Activated CD4-positive, alpha-beta memory T cell treated with anti-CD3 and anti-CD28 coated beads, Interleukin-2, amount 10 ng/mL, durations not matched to agents 7 days and 5 days (primary cell): ENCODE measurements at regions not wholly inside any gene's neighbourhood (a gene's known extent, or its start where the extent isn't known, plus 50 kb on each side); places are given as distances from the start of the nearest gene placed in this dataset.

Source experiments
- CTCF ChIA-PET: fragments of 350-600 bp; sonication (Branson Sonifier 250); formaldehyde crosslinking; loops from one replicate; lab custom pipeline; 2021; ENCODE audit warnings: antibody characterized with exemption, inconsistent platforms; lab: Charles Lee
- POLR2A ChIA-PET: fragments of 350-600 bp; sonication (Branson Sonifier 250); formaldehyde crosslinking; loops from one replicate; lab custom pipeline; 2021; ENCODE audit warnings: antibody characterized with exemption; lab: Charles Lee
- DNase-seq: peaks from one replicate; pipeline ENCODE4 v3.0.0-alpha.2; 2020
- H3K27ac Mint-ChIP-seq: one replicate; pipeline ENCODE4 v1.8.0; 2021; ENCODE audit warnings: mild to moderate bottlenecking, mixed read lengths
- H3K27me3 Mint-ChIP-seq: one replicate; pipeline ENCODE4 v1.8.0; 2021; ENCODE audit warnings: mixed read lengths
- H3K36me3 Mint-ChIP-seq: one replicate; pipeline ENCODE4 v1.8.0; 2021; ENCODE audit warnings: low read depth, mixed read lengths
- H3K4me1 Mint-ChIP-seq: one replicate; pipeline ENCODE4 v1.8.0; 2021; ENCODE audit warnings: mixed read lengths
- H3K4me3 Mint-ChIP-seq: one replicate; pipeline ENCODE4 v1.8.0; 2021; ENCODE audit warnings: mild to moderate bottlenecking, mixed read lengths
- H3K9me3 Mint-ChIP-seq: one replicate; pipeline ENCODE4 v1.8.0; 2021; ENCODE audit warnings: mixed read lengths

DNA sequence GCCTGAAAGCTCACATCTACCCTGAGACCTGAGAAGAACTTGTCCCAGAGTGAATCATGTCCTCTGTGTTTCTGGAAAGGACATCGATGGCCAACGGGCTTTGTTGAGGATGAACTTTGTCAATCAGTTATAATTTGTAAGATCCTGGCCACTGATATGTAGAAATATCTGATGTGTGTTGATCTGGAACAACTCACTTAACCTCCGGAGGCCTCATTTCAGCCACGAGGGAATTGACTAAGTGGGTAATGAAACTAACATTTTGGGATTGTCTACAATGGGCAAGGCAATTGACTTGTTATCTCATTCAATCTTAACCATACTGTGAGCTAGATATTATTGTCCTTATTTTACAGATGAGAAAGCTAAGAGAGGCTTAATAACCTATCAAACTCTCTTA, 468.1 kb upstream of the NRP1 start:
- no peak for DNase-seq
- Mint-ChIP-seq H3K36me3 (no peaks in the 10 kb centered on the region), H3K4me1 (no peaks in the 10 kb centered on the region), H3K9me3 (no peaks in the 10 kb centered on the region), H3K27ac (no peak overlapping the region), H3K4me3 (no peak overlapping the region), H3K27me3 (no peaks in the 10 kb centered on the region)
- POLR2A ChIA-PET = no interaction called here
- CTCF ChIA-PET = no interaction called here

GRCh38 chr10:33801705-33802104, 467.2 kb upstream of the NRP1 start:
- Mint-ChIP-seq H3K27me3 (no peaks in the 10 kb centered on the region), H3K4me1 (no peaks in the 10 kb centered on the region), H3K36me3 (no peaks in the 10 kb centered on the region), H3K9me3 (no peaks in the 10 kb centered on the region), H3K27ac (no peak overlapping the region), H3K4me3 (no peak overlapping the region)
- ChIA-PET POLR2A (no interaction called here), CTCF (no interaction called here)
- no peak for DNase-seq

DNA sequence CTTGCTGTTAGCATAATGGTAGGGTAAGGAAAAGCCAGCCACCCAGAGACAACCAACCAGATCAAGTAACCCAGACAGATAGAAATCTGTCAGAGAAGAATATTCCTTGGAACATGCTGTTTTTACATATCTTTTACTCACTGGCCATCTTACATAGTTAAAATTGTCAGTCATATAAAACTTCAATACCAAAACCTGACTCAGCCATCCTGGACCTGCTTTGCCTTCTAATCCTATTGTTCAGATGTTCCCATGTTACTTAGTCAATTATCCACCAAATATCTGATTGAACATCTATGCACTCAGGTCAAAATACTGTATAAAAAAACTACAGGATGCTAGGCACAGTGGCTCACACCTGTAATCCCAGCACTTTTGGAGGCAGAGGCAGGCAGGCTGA, 466.5 kb upstream of the NRP1 start:
- no peaks in the 10 kb centered on the region for H3K36me3 Mint-ChIP-seq
- ChIA-PET POLR2A (no interaction called here), CTCF (no interaction called here)
- no peaks in the 10 kb centered on the region for H3K4me1 Mint-ChIP-seq
- no peak for DNase-seq
- no peak overlapping the region for H3K27ac Mint-ChIP-seq
- no peak overlapping the region for H3K4me3 Mint-ChIP-seq
- H3K9me3 Mint-ChIP-seq = no peaks in the 10 kb centered on the region
- H3K27me3 Mint-ChIP-seq = no peaks in the 10 kb centered on the region

GRCh38 chr10:33800545-33800944, 466.1 kb upstream of the NRP1 start:
- Mint-ChIP-seq H3K27me3 (no peaks in the 10 kb centered on the region), H3K4me3 (no peak overlapping the region), H3K9me3 (no peaks in the 10 kb centered on the region), H3K4me1 (no peaks in the 10 kb centered on the region), H3K36me3 (no peaks in the 10 kb centered on the region), H3K27ac (no peak overlapping the region)
- ChIA-PET POLR2A (no interaction called here), CTCF (no interaction called here)
- no peak for DNase-seq

GRCh38 chr10:33799944-33800323, 465.5 kb upstream of the NRP1 start:
- ChIA-PET POLR2A (no interaction called here), CTCF (no interaction called here)
- no peaks in the 10 kb centered on the region for H3K36me3 Mint-ChIP-seq
- no peaks in the 10 kb centered on the region for H3K9me3 Mint-ChIP-seq
- no peaks in the 10 kb centered on the region for H3K27me3 Mint-ChIP-seq
- H3K4me1 Mint-ChIP-seq = no peaks in the 10 kb centered on the region
- no peak for DNase-seq
- H3K27ac Mint-ChIP-seq = no peak overlapping the region
- H3K4me3 Mint-ChIP-seq = no peak overlapping the region

GRCh38 chr10:33799281-33799943, 464.9 kb upstream of the NRP1 start:
- H3K27me3 Mint-ChIP-seq = no peaks in the 10 kb centered on the region
- CTCF ChIA-PET = no interaction called here
- no peak for DNase-seq
- no peaks in the 10 kb centered on the region for H3K9me3 Mint-ChIP-seq
- POLR2A ChIA-PET = no interaction called here
- no peaks in the 10 kb centered on the region for H3K36me3 Mint-ChIP-seq
- no peak overlapping the region for H3K27ac Mint-ChIP-seq
- no peak overlapping the region for H3K4me3 Mint-ChIP-seq
- H3K4me1 Mint-ChIP-seq = no peaks in the 10 kb centered on the region

DNA sequence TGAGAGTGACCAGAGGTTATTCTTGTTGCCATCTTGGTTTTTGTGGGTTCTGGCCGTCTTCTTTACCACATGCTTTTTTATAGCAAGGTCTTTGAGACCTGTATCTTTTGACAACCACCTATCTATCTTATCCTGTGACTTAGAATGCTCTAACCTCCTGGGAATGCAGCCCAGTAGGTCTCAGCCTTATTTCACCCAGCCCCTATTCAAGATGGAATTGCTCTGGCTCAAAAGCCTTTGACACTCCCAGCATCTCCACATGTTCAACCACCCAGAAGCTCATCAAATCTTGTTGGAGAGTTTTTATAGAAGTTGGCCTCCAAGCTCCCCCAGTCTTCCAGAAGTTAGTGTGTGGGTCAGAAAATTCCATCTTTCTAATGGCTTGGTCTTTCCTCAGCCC, 464.3 kb upstream of the NRP1 start:
- H3K4me3 Mint-ChIP-seq = no peak overlapping the region
- no peaks in the 10 kb centered on the region for H3K4me1 Mint-ChIP-seq
- DNase-seq = no peak
- H3K9me3 Mint-ChIP-seq = no peaks in the 10 kb centered on the region
- no peaks in the 10 kb centered on the region for H3K36me3 Mint-ChIP-seq
- H3K27ac Mint-ChIP-seq = no peak overlapping the region
- ChIA-PET CTCF (no interaction called here), POLR2A (no interaction called here)
- no peaks in the 10 kb centered on the region for H3K27me3 Mint-ChIP-seq

DNA sequence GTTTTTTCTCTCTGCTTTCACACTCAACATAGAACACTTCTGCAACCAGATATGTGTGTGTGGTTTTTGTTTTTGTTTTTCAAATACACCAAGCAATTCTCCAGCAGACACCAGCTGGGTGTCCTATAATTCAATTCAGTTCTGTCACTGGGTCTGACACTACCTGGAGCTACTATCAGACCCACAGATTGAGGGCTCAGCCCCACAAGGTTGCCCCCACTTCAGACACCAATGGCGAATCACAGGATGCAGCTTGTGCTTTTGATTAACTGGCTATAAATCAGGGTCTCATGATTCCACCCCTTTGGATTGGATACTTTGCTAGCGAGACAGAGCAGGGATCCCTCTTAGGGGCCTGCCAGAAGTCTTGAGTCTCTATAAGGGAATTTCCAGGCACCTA, 462.2 kb upstream of the NRP1 start:
- POLR2A ChIA-PET = no interaction called here
- H3K9me3 Mint-ChIP-seq = no peaks in the 10 kb centered on the region
- no peaks in the 10 kb centered on the region for H3K4me1 Mint-ChIP-seq
- DNase-seq = no peak
- no peak overlapping the region for H3K27ac Mint-ChIP-seq
- CTCF ChIA-PET = no interaction called here
- H3K36me3 Mint-ChIP-seq = no peaks in the 10 kb centered on the region
- no peak overlapping the region for H3K4me3 Mint-ChIP-seq
- no peaks in the 10 kb centered on the region for H3K27me3 Mint-ChIP-seq

- H3K4me3 Mint-ChIP-seq = no peak overlapping the region
- no peaks in the 10 kb centered on the region for H3K9me3 Mint-ChIP-seq
- H3K27me3 Mint-ChIP-seq = no peaks in the 10 kb centered on the region
- H3K36me3 Mint-ChIP-seq = no peaks in the 10 kb centered on the region
- no peak overlapping the region for H3K27ac Mint-ChIP-seq
- ChIA-PET CTCF (interaction anchor here (0.5 kb wide), 1 partner anchor 215 kb away, joined by 3 read pairs; no protein-coding TSS in a partner anchor), POLR2A (no interaction called here)
- H3K4me1 Mint-ChIP-seq = no peaks in the 10 kb centered on the region
- DNase-seq = no peak
Measured at GRCh38 chr10:33795529-33795928, 461.1 kb upstream of the NRP1 start.

DNA sequence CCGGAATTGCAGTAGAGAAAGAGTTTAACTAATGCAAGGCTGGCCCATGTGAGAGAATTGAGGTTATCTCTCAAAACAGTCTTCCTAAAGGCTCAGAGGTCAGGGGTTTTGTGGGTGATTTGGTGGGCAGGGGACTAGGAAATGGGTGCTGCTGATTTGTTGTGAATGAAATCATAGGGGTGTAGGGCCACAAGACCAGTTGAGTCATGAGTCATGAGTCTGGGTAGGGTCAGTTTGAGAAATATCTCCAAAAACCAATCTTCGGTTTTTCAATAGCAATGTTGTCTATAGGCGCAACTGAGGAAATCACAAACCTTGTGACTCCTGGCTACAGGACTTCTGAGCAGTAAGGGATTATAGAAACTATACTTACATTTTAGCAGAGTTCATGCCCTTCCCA, 460.0 kb upstream of the NRP1 start:
- POLR2A ChIA-PET = no interaction called here
- no peaks in the 10 kb centered on the region for H3K9me3 Mint-ChIP-seq
- DNase-seq = no peak
- CTCF ChIA-PET = no interaction called here
- H3K4me3 Mint-ChIP-seq = no peak overlapping the region
- H3K27me3 Mint-ChIP-seq = no peaks in the 10 kb centered on the region
- H3K4me1 Mint-ChIP-seq = no peaks in the 10 kb centered on the region
- no peak overlapping the region for H3K27ac Mint-ChIP-seq
- no peaks in the 10 kb centered on the region for H3K36me3 Mint-ChIP-seq

DNA sequence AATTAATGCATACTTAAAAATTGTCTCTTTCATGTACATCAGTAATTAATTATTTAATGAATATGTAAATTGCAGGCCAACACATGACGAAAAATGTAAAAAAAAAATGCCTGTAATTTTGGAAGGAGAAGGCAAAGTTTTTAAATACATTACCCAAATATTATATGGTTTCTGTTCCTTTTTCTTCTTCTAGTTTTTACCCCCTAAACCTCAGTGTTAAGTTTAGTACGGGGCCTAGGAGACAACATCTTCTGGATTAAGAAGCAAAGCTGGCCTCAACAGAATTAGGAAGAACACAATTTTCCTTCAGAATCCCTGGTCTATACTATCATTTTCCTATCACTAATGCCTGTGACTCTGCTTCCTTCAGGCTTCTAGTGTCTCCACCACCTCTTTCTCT, 459.3 kb upstream of the NRP1 start:
- no peaks in the 10 kb centered on the region for H3K27me3 Mint-ChIP-seq
- H3K9me3 Mint-ChIP-seq = no peaks in the 10 kb centered on the region
- H3K4me1 Mint-ChIP-seq = no peaks in the 10 kb centered on the region
- no peaks in the 10 kb centered on the region for H3K36me3 Mint-ChIP-seq
- ChIA-PET CTCF (no interaction called here), POLR2A (no interaction called here)
- no peak for DNase-seq
- no peak overlapping the region for H3K27ac Mint-ChIP-seq
- no peak overlapping the region for H3K4me3 Mint-ChIP-seq

GRCh38 chr10:33791272-33791660, 456.8 kb upstream of the NRP1 start:
- Mint-ChIP-seq H3K36me3 (no peaks in the 10 kb centered on the region), H3K27ac (no peak overlapping the region), H3K4me1 (no peaks in the 10 kb centered on the region), H3K4me3 (no peak overlapping the region), H3K27me3 (no peaks in the 10 kb centered on the region), H3K9me3 (no peaks in the 10 kb centered on the region)
- POLR2A ChIA-PET = no interaction called here
- DNase-seq = no peak
- CTCF ChIA-PET = no interaction called here

DNA sequence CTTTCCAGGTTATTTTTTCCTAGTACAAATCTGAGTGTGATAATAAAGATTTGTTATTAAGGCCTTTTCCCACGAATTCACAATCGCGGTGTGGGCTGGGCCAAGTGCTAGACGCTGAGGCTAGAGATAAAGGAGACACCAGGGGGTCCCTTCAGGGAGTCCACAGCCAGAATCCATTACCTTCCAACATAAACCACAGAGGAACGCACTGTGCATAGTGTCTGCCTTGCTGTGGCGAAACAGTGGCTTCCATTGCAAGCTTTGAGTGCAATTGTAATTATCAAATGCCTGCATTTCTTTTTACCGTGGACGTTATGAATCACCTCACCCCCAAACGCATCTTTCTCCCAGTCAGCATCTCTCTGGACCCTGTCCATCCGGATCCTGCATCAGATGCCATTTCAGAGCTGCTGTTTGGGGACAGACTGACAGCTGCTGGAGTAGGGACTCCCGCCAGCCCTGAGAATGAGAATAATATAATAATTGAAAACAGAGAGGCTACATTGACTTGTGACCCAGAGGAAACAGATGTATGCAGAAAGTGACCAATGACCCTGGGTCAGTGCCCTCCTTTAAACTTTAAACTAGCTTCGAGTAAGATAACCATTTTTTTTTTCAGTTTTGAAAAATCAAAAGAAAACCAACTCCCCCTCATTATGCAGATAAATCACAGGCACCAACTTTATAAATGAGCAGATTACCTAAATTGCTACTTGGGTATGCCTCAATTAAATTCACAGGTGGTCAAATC, 456.2 kb upstream of the NRP1 start:
- Mint-ChIP-seq H3K4me1 (no peaks in the 10 kb centered on the region), H3K9me3 (no peaks in the 10 kb centered on the region), H3K27me3 (no peaks in the 10 kb centered on the region), H3K4me3 (no peak overlapping the region), H3K36me3 (no peaks in the 10 kb centered on the region), H3K27ac (no peak overlapping the region)
- DNase-seq = no peak
- ChIA-PET CTCF (no interaction called here), POLR2A (no interaction called here)

- H3K27ac Mint-ChIP-seq = no peak overlapping the region
- H3K27me3 Mint-ChIP-seq = no peaks in the 10 kb centered on the region
- H3K9me3 Mint-ChIP-seq = no peaks in the 10 kb centered on the region
- POLR2A ChIA-PET = no interaction called here
- H3K36me3 Mint-ChIP-seq = no peaks in the 10 kb centered on the region
- no peak for DNase-seq
- no peaks in the 10 kb centered on the region for H3K4me1 Mint-ChIP-seq
- H3K4me3 Mint-ChIP-seq = no peak overlapping the region
- CTCF ChIA-PET = no interaction called here
Measured at GRCh38 chr10:33783557-33783956, 449.1 kb upstream of the NRP1 start.
